Osteoblast (primary cell): ENCODE measurements at regions not wholly inside any gene's neighbourhood (a gene's known extent, or its start where the extent isn't known, plus 50 kb on each side); places are given as distances from the start of the nearest gene placed in this dataset.

Source experiments
- DNase-seq: peaks from one replicate; pipeline ENCODE4 v3.0.0; 2011; ENCODE audit warnings: low spot score, mixed read lengths; ENCODE audit not compliant: insufficient read length; ENCODE audit errors: missing footprints
- H2AFZ ChIP-seq: 2 replicates; pipeline ENCODE4 v1.6.0; 2011; ENCODE audit warnings: mild to moderate bottlenecking, low read length
- H3K27ac ChIP-seq: 2 replicates; pipeline ENCODE4 v1.5.1; 2011; ENCODE audit warnings: mild to moderate bottlenecking, low read depth, low read length, moderate library complexity
- H3K27me3 ChIP-seq: 2 replicates; pipeline ENCODE4 v1.6.0; 2012; ENCODE audit warnings: mild to moderate bottlenecking, control low read depth, inconsistent platforms, low read length, moderate library complexity; ENCODE audit not compliant: insufficient read depth
- H3K36me3 ChIP-seq: 2 replicates; pipeline ENCODE4 v1.5.1; 2011; ENCODE audit warnings: mild to moderate bottlenecking, low read length, control low read depth, moderate library complexity; ENCODE audit not compliant: insufficient read depth
- H3K4me1 ChIP-seq: 2 replicates; pipeline ENCODE4 v1.5.1; 2011; ENCODE audit warnings: mild to moderate bottlenecking, low read length, control low read depth, moderate library complexity; ENCODE audit not compliant: insufficient read depth
- H3K4me2 ChIP-seq: 2 replicates; pipeline ENCODE4 v1.6.0; 2011; ENCODE audit warnings: mild to moderate bottlenecking, low read length; ENCODE audit not compliant: insufficient read depth
- H3K4me3 ChIP-seq: fragments of 200-600 bp; sonication (generic); 3 replicates; pipeline ENCODE4 v1.5.1; 2012; ENCODE audit warnings: mild to moderate bottlenecking, low read length, inconsistent platforms; ENCODE audit not compliant: insufficient read depth
- H3K79me2 ChIP-seq: 2 replicates; pipeline ENCODE4 v1.6.0; 2012; ENCODE audit warnings: mild to moderate bottlenecking, low read length, control low read depth, inconsistent platforms; ENCODE audit not compliant: insufficient read depth
- H3K9me3 ChIP-seq: 2 replicates; pipeline ENCODE4 v1.5.1; 2011; ENCODE audit warnings: low read depth, low read length, control low read depth
- H4K20me1 ChIP-seq: 2 replicates; pipeline ENCODE4 v1.6.0; 2012; ENCODE audit warnings: mild to moderate bottlenecking, low read length, control low read depth; ENCODE audit not compliant: insufficient read depth
- TF ChIP-seq, protein P1 (sequence below): IDR thresholded peaks from 2 replicates; pipeline ENCODE4 v1.5.1; 2011; ENCODE audit warnings: mild to moderate bottlenecking, low read depth, low read length, moderate library complexity; ENCODE audit errors: extremely low read depth

DNA sequence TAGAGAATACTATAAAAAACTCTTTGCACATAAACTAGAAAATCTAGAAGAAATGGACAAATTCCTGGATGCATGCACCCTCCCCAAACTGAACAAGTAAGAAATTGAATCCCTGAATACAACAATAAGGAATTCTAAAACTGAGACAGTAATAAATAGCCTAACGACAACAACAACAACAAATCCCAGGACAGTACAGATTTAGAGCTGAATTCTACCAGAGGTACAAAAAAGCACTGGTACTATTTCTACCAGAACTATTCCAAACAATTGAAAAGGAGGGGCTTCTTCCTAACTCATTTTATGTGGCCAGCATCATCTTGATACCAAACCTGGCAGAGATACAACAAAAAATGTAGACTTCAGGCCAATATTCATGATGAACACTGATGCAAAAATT is 394.4 kb upstream of the RORB start:
- Histone ChIP-seq H4K20me1 (no peaks in the 10 kb centered on the region), H3K4me3 (no peak overlapping the region), H2AFZ (no peak overlapping the region), H3K36me3 (no peaks in the 10 kb centered on the region), H3K27me3 (no peaks in the 10 kb centered on the region), H3K27ac (no peak overlapping the region), H3K4me1 (no peaks in the 10 kb centered on the region), H3K79me2 (no peaks in the 10 kb centered on the region), H3K4me2 (no peak overlapping the region), H3K9me3 (no peaks in the 10 kb centered on the region)
- DNase-seq: no peak
- TF ChIP-seq, protein P1, sequence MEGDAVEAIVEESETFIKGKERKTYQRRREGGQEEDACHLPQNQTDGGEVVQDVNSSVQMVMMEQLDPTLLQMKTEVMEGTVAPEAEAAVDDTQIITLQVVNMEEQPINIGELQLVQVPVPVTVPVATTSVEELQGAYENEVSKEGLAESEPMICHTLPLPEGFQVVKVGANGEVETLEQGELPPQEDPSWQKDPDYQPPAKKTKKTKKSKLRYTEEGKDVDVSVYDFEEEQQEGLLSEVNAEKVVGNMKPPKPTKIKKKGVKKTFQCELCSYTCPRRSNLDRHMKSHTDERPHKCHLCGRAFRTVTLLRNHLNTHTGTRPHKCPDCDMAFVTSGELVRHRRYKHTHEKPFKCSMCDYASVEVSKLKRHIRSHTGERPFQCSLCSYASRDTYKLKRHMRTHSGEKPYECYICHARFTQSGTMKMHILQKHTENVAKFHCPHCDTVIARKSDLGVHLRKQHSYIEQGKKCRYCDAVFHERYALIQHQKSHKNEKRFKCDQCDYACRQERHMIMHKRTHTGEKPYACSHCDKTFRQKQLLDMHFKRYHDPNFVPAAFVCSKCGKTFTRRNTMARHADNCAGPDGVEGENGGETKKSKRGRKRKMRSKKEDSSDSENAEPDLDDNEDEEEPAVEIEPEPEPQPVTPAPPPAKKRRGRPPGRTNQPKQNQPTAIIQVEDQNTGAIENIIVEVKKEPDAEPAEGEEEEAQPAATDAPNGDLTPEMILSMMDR: no peak

DNA sequence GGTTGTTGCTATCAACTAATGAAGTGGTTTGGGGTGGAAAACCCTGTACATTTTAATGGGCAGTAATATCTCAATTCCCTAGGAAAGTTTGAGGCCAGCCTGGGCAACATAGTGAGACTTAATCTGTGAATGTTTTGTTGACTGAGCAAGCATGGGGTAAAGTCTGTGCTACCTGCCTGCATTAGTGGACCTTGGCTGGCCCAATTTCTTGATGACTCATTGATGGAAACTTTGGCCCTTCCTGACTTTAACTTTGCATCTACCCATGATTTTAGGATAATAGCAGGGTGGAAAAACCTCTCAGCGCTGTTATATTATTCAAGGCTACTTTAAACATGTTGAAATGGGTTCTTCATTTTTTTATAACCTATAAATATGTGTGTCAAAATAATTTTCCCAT is 389.4 kb upstream of the RORB start:
- Histone ChIP-seq H3K4me3 (no peak overlapping the region), H3K4me1 (no peaks in the 10 kb centered on the region), H2AFZ (no peak overlapping the region), H3K36me3 (no peaks in the 10 kb centered on the region), H3K27me3 (no peaks in the 10 kb centered on the region), H3K79me2 (no peaks in the 10 kb centered on the region), H3K9me3 (peaks cover 2% of the 10 kb centered on the region), H3K4me2 (no peak overlapping the region), H4K20me1 (no peaks in the 10 kb centered on the region), H3K27ac (no peak overlapping the region)
- TF ChIP-seq, protein P1: no peak
- DNase-seq: no peak

DNA sequence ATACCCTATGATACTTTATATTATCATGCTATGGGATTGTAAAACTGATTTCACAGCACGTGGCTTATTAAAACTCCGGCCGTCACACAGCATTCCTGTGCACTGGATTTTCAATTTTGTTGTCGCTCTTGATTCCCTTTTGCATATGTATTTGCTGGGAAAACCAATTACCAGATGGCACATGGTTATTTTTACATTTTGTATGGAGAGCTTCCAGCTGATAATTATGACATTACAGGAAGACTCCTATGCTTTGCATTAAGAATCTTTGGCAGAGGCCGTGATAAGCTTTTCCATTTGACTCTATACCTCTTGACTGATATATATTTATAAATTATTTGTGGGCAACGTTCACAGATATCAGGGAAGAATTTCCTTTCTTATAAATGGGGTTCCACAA is 381.2 kb upstream of the RORB start:
- H3K4me2 ChIP-seq: no peak overlapping the region
- H3K79me2 ChIP-seq: no peaks in the 10 kb centered on the region
- H3K27me3 ChIP-seq: no peaks in the 10 kb centered on the region
- no peaks in the 10 kb centered on the region for H4K20me1 ChIP-seq
- H3K4me3 ChIP-seq: no peak overlapping the region
- no peak overlapping the region for H3K27ac ChIP-seq
- no peaks in the 10 kb centered on the region for H3K36me3 ChIP-seq
- no peak for DNase-seq
- TF ChIP-seq, protein P1: no peak
- H3K4me1 ChIP-seq: no peaks in the 10 kb centered on the region
- H2AFZ ChIP-seq: no peak overlapping the region
- peaks cover 2% of the 10 kb centered on the region for H3K9me3 ChIP-seq

DNA sequence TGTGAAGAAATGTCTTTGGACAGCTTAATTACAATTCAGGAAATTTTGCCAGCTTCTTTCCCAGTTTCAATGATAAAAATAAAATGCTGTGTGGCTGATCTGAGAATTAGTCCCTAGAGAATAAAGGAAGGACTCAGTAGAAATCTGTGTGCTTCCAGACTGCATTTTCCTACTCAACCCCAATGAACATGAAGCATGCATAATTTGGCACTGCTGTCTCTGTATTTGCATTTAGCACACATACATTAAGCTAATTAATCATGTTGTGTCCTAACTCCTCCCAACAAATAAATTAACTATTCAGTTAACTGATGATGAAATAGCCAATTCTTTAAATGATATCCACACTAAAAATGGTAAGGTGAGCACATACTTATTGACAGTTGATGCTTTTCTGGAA is 380.0 kb upstream of the RORB start:
- Histone ChIP-seq H2AFZ (no peak overlapping the region), H3K4me3 (no peak overlapping the region), H3K4me1 (no peaks in the 10 kb centered on the region), H4K20me1 (no peaks in the 10 kb centered on the region), H3K4me2 (no peak overlapping the region), H3K9me3 (peaks cover 2% of the 10 kb centered on the region), H3K36me3 (no peaks in the 10 kb centered on the region), H3K27me3 (no peaks in the 10 kb centered on the region), H3K27ac (no peak overlapping the region), H3K79me2 (no peaks in the 10 kb centered on the region)
- no peak for DNase-seq
- TF ChIP-seq, protein P1: no peak
